ENCODE measurements at regions not wholly inside any gene's neighbourhood (a gene's known extent, or its start where the extent isn't known, plus 50 kb on each side); places are given as distances from the start of the nearest gene placed in this dataset.
A peak's percentile ranks its signal among the peaks of the same experiment; 100 is the strongest.

- DNase-seq = no peak
These were observed 179.4 kb downstream of the ETS1 start for GRCh38 chr11:128407962-128408361.

- no peak for DNase-seq
These were observed 181.4 kb downstream of the ETS1 start for GRCh38 chr11:128405714-128406662.

- DNase-seq = no peak
These were observed 182.2 kb downstream of the ETS1 start for GRCh38 chr11:128405112-128405511.

- DNase-seq = no peak
These were observed 182.9 kb downstream of the ETS1 start for GRCh38 chr11:128404437-128404836.

GRCh38 chr11:128400382-128401203, 186.8 kb downstream of the ETS1 start:
- no peak for DNase-seq

GRCh38 chr11:128399251-128400121, 187.9 kb downstream of the ETS1 start:
- DNase-seq = no peak

- no peak for DNase-seq
These were observed 188.7 kb downstream of the ETS1 start for GRCh38 chr11:128398517-128399250.

- no peak for DNase-seq
These were observed 190.0 kb downstream of the ETS1 start for GRCh38 chr11:128397362-128397761.

- no peak for DNase-seq
These were observed 192.8 kb downstream of the ETS1 start for GRCh38 chr11:128394431-128395089.

- no peak for DNase-seq
These were observed 195.1 kb downstream of the ETS1 start for GRCh38 chr11:128392259-128392658.

GRCh38 chr11:128391811-128392210, 195.5 kb downstream of the ETS1 start:
- no peak for DNase-seq

- no peak for DNase-seq
These were observed 197.1 kb downstream of the ETS1 start for GRCh38 chr11:128390246-128390645.

- no peak for DNase-seq
These were observed 197.8 kb downstream of the ETS1 start for GRCh38 chr11:128389461-128389976.

- DNase-seq = no peak
These were observed 199.0 kb downstream of the ETS1 start for GRCh38 chr11:128388206-128388815.

GRCh38 chr11:128379587-128380580, 207.5 kb downstream of the ETS1 start:
- peak; percentile 50 for DNase-seq

GRCh38 chr11:128375961-128376360, 211.4 kb downstream of the ETS1 start:
- peak; percentile 15 for DNase-seq

GRCh38 chr11:128374026-128374425, 213.3 kb downstream of the ETS1 start:
- DNase-seq = no peak

- DNase-seq = no peak
These were observed 214.4 kb downstream of the ETS1 start for GRCh38 chr11:128372977-128373376.

GRCh38 chr11:128367573-128367972, 219.8 kb downstream of the ETS1 start:
- DNase-seq = peak; percentile 74
